SK-N-MC (cell line): ENCODE measurements at regions not wholly inside any gene's neighbourhood (a gene's known extent, or its start where the extent isn't known, plus 50 kb on each side); places are given as distances from the start of the nearest gene placed in this dataset.
"Not testable (repeated sequence)": the region's sequence is repeated elsewhere in the genome, so short reads cannot be mapped to it uniquely, and the experiment has no call there.

ENCODE experiments used
- DNase-seq: peaks from one replicate; pipeline ENCODE4 v3.0.0-alpha.2; 2011; ENCODE audit warnings: low read depth, low spot score
- H3K27ac ChIP-seq: fragments of 200-600 bp; sonication (generic); 2 replicates; pipeline ENCODE4 v1.5.1; 2016; ENCODE audit warnings: mixed run types
- H3K36me3 ChIP-seq: fragments of 200-600 bp; sonication (generic); 2 replicates; pipeline ENCODE4 v1.6.1; 2017; ENCODE audit warnings: antibody characterized with exemption, low read length, mixed read lengths; ENCODE audit not compliant: insufficient read depth
- H3K4me3 ChIP-seq: fragments of 200-600 bp; sonication (generic); 2 replicates; pipeline ENCODE4 v1.5.1; 2016
- H3K9ac ChIP-seq: fragments of 200-600 bp; sonication (generic); 2 replicates; pipeline ENCODE4 v1.8.0; 2017; ENCODE audit warnings: mixed run types, mixed read lengths; ENCODE audit not compliant: insufficient read length
- H3K9me3 ChIP-seq: fragments of 200-600 bp; sonication (generic); 2 replicates; pipeline ENCODE4 v1.6.1; 2017; ENCODE audit warnings: low read depth, mild to moderate bottlenecking, antibody characterized with exemption, low read length, moderate library complexity, mixed read lengths
- EZH2 ChIP-seq: fragments of 200-600 bp; sonication (generic); IDR thresholded peaks from one replicate; pipeline ENCODE4 v1.6.1; 2017; ENCODE audit warnings: antibody characterized with exemption
- FOXP2 ChIP-seq: optimal IDR thresholded peaks from 2 replicates; pipeline ENCODE3; 2011; ENCODE audit warnings: mild to moderate bottlenecking, moderate library complexity; ENCODE audit not compliant: insufficient read depth; ENCODE audit errors: extremely low read length, control extremely low read depth
- POLR2AphosphoS5 ChIP-seq: IDR thresholded peaks from 2 replicates; pipeline ENCODE4 v1.6.1; 2012; ENCODE audit warnings: mild to moderate bottlenecking, low read depth, low read length, borderline replicate concordance

DNA sequence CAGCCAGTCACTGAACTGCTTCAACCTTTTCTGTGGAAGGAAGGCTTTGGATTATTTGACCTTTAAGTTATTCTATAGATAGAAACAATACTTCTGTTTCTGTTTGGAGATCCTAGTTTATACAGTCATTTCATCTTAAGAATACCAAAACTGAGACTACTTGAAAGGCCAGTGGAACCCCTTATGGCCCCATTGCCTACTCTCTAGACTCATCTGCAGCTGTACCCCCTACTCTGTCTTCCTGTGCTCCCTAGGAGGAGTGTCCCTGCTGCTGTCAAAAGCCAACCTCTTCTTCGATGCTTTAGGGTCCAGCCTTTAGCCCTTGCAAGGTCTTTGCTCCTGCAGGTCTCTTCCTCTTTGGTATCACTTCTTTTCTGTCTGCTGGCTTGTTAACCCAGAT is 169.6 kb downstream of the EDEM1 start:
- DNase-seq, result no peak
- H3K4me3 ChIP-seq, result no peak overlapping the region
- no peak for TF ChIP-seq EZH2
- no peaks in the 10 kb centered on the region for H3K36me3 ChIP-seq
- no peak overlapping the region for H3K27ac ChIP-seq
- no peak overlapping the region for H3K9ac ChIP-seq
- H3K9me3 ChIP-seq, result no peaks in the 10 kb centered on the region

DNA sequence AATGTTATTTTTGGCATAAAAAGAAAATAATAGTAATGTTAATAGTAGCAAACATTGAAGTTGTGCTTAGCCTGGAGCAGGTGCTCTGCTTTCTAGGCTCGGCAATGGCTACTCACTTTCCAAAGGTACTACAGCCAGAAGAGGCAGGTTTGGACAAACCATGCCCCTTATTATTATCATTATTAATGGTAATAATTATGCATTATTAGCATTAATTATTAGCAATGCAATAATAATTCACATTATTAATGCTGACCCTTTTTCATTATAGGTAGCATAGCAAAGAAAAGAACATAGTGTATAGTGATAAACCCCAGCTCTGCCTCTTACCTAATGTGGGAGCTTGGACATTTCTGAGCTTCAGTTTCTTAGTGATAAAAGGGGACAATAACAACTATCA is 171.4 kb downstream of the EDEM1 start:
- Histone ChIP-seq H3K9me3 (no peaks in the 10 kb centered on the region), H3K36me3 (no peaks in the 10 kb centered on the region), H3K4me3 (no peak overlapping the region), H3K9ac (no peak overlapping the region), H3K27ac (no peak overlapping the region)
- no peak for DNase-seq
- TF ChIP-seq EZH2, result no peak
- TF ChIP-seq POLR2AphosphoS5, result no peak
- TF ChIP-seq FOXP2, result no peak

DNA sequence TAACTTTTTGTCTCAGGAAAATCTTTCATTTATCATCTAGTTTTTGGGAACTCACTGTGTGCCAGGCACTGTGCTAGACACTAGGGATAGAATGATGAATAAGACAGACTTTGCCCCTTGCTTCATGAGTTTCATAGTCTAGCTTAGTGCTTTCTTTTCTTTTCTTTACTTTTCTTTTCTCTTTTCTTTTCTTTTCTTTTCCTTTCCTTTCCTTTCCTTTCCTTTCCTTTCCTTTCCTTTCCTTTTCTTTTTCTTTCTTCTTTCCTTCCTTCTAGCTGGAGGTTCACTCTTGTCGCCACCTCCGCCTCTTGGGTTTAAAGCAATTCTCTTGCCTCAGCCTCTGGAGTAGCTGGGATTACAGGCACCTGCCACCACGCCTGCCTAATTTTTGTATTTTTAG is 172.9 kb downstream of the EDEM1 start:
- TF ChIP-seq FOXP2 (no peak), POLR2AphosphoS5 (no peak), EZH2 (no peak)
- Histone ChIP-seq H3K27ac (no peak overlapping the region), H3K9me3 (no peaks in the 10 kb centered on the region), H3K4me3 (no peak overlapping the region), H3K36me3 (no peaks in the 10 kb centered on the region), H3K9ac (no peak overlapping the region)
- DNase-seq, result no peak

DNA sequence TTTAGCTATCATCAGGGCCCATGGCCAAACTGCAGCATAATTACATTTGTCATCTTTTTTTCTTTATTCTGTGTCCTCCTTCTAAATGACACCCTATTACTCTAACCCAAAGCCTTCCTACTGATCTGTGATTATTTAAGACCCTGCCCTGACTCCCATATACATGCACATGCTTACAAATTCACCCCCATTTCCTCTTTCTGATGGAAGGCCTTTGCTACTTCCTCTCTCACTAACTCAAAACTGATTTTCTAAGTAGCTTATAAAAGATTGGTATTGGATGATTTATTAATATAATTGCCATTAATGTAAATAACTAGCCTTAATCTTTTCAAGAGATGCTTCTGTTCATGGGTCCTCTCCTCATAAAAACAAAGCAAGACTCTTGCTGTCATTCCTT is 179.2 kb downstream of the EDEM1 start:
- TF ChIP-seq EZH2 (no peak), FOXP2 (no peak), POLR2AphosphoS5 (no peak)
- no peak for DNase-seq
- H3K9me3 ChIP-seq, result no peaks in the 10 kb centered on the region
- H3K36me3 ChIP-seq, result no peaks in the 10 kb centered on the region
- H3K9ac ChIP-seq, result no peak overlapping the region
- H3K27ac ChIP-seq, result no peak overlapping the region
- H3K4me3 ChIP-seq, result no peak overlapping the region

DNA sequence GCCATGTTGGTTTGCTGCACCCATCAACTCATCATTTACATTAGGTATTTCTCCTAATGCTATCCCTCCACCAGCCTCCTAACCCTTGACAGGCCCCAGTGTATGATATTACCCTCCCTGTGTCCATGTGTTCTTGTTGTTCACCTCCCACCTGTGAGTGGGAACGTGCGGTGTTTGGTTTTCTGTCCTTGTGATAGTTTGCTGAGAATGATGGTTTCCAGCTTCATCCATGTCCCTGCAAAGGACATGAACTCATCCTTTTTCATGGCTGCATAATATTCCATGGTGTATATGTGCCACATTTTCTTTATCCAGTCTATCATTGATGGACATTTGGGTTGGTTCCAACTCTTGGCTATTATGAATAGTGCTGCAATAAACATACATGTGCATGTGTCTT is 184.0 kb downstream of the EDEM1 start:
- not testable (repeated sequence) for H3K9ac ChIP-seq, H3K36me3 ChIP-seq, H3K9me3 ChIP-seq, H3K4me3 ChIP-seq, H3K27ac ChIP-seq, DNase-seq

DNA sequence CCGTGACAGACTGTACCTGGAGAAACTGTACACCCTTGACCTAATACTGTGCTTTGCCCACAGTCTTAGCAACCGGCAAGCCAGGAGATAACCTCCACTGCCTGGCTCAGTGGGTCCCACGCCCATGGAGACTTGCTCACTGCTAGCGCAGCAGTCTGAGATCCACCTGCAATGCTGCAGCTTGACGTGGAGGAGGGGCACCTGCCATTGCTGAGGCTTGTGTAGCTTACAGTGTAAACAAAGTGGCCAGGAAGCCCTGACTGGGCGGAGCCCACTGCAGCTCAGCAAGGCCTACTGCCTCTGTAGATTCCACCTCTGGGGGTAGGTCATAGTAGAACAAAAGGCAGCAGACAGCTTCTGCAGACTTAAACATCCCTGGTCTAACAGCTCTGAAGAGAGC is 189.3 kb downstream of the EDEM1 start:
- no peak for DNase-seq
- no peak overlapping the region for H3K27ac ChIP-seq
- H3K9me3 ChIP-seq, result no peaks in the 10 kb centered on the region
- TF ChIP-seq POLR2AphosphoS5 (no peak), FOXP2 (no peak), EZH2 (no peak)
- no peak overlapping the region for H3K4me3 ChIP-seq
- no peaks in the 10 kb centered on the region for H3K36me3 ChIP-seq
- H3K9ac ChIP-seq, result no peak overlapping the region

DNA sequence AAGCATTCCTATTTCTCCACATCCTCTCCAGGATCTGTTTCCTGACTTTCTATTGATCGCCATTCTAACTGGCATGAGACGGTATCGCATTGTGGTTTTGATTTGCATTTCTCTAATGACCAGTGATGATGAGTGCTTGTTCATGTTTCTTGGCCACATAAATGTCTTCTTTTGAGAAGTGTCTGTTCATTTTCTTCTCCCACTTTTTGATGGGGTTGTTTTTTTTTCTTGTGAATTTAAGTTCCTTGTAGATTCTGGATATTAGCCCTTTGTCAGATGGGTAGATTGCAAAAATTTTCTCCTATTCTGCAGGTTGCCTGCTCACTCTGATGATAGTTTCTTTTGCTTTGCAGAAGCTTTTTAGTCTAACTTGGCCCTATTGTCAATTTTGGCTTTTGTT is 191.8 kb downstream of the EDEM1 start:
- H3K9ac ChIP-seq, H3K9me3 ChIP-seq, H3K36me3 ChIP-seq, DNase-seq, H3K27ac ChIP-seq, H3K4me3 ChIP-seq: not testable (repeated sequence)

DNA sequence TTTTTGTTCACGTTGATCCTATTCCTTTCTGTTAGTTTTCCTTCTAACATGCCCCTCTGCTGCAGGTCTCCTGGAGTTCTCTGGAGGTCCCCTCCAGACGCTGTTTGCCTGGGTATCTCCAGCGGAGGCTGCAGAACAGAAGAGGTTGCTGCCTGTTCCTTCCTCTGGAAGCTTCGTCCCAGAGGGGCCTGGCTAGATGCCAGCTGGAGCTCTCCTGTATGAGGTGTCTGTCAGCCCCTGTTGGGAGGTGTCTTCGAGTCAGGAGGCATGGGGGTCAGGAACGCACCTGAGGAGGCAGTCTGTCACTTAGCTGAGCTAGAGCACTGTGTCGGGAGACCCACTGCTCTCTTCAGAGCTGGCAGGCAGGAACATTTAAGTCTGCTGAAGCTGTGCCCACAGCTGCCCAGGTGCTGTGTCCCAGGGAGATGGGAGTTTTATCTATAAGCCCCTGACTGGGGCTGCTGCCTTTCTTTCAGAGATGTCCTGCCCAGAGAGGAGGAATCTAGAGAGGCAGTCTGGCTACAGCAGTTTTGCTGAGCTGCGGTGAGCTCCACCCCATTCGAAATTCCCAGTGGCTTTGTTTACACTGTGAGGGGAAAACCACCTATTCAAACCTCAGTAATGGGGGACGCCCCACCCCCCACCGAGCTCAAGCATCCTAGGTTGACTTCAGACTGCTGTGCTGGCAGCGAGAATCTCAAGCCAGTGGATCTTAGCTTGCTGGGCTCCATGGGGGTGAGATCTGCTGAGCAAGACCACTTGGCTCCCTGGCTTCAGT is 196.2 kb downstream of the EDEM1 start:
- not testable (repeated sequence) for H3K27ac ChIP-seq

DNA sequence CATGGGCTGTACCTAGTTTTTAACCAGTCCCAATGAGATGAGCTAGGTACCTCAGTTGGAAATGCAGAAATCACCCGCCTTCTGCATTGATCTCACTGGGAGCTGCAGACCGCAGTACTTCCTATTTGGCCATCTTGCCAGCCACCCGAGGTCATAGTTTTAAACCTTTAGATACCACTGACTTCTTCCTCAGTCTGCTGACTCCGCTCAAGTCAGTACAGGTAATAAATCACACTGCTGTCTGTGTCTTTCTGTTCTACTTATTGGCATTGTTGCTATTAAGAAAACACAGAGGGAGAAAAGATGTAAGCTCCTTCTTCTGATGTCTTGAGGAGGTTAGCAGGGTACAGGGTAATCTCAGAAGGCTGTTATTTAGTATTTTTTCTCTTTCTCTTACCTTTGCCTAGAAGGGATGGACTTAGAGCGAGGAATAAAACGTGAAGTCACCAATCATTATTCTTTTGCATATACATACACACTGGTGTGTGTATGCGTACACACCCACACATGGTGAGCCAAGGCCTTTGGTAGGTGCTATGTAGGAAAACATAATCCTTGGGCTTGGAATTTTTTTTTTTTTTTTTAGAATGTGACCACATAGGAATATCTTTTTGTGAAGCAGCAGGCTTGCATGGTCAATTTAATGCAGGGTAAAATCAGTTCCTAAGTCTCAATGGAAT is 197.2 kb downstream of the EDEM1 start:
- H3K27ac ChIP-seq, result no peak overlapping the region

More for the DNA sequence above, 196.2 kb downstream of the EDEM1 start:
- DNase-seq, H3K9me3 ChIP-seq, H3K4me3 ChIP-seq, H3K36me3 ChIP-seq, H3K9ac ChIP-seq: not testable (repeated sequence)

More for the DNA sequence above, 197.2 kb downstream of the EDEM1 start:
- Histone ChIP-seq H3K9me3 (no peaks in the 10 kb centered on the region), H3K9ac (no peak overlapping the region), H3K36me3 (no peaks in the 10 kb centered on the region), H3K4me3 (no peak overlapping the region)
- no peak for DNase-seq
- TF ChIP-seq FOXP2, result no peak
- no peak for TF ChIP-seq EZH2
- no peak for TF ChIP-seq POLR2AphosphoS5
